Bronchial epithelial cell (primary cell): ENCODE measurements at regions not wholly inside any gene's neighbourhood (a gene's known extent, or its start where the extent isn't known, plus 50 kb on each side); places are given as distances from the start of the nearest gene placed in this dataset.

ENCODE experiments used
- DNase-seq: peaks from one replicate; pipeline ENCODE4 v3.0.0-alpha.2; 2010; ENCODE audit warnings: low read depth
- FAIRE-seq: peaks from 2 replicates; lab custom pipeline; 2011; peaks lifted over from hg19 to GRCh38; lab: Jason Lieb, UNC
- H3K27me3 ChIP-seq: 2 replicates; pipeline ENCODE4 v1.5.1; 2011; ENCODE audit warnings: low read length; ENCODE audit not compliant: control insufficient read depth, insufficient read depth
- H3K36me3 ChIP-seq: 2 replicates; pipeline ENCODE4 v1.5.1; 2011; ENCODE audit warnings: low read length; ENCODE audit not compliant: control insufficient read depth, insufficient read depth
- H3K4me3 ChIP-seq: 2 replicates; pipeline ENCODE4 v1.5.1; 2011; ENCODE audit warnings: mild to moderate bottlenecking, low read depth, low read length, control low read depth
- CTCF ChIP-seq: IDR thresholded peaks from 2 replicates; pipeline ENCODE4 v1.5.1; 2011; ENCODE audit warnings: mild to moderate bottlenecking, moderate library complexity, low read length, control low read depth, inconsistent platforms; ENCODE audit not compliant: insufficient read depth, severe bottlenecking

GRCh38 chr7:25553580-25554291 lies 325.4 kb upstream of the NPVF start:
- Histone ChIP-seq H3K4me3 (no peak overlapping the region), H3K36me3 (no peaks in the 10 kb centered on the region), H3K27me3 (no peaks in the 10 kb centered on the region)
- DNase-seq (no peak), FAIRE-seq (no peak)
- TF ChIP-seq CTCF = no peak

GRCh38 chr7:25557379-25557917 lies 329.2 kb upstream of the NPVF start:
- Histone ChIP-seq H3K4me3 (no peak overlapping the region), H3K36me3 (no peaks in the 10 kb centered on the region), H3K27me3 (no peaks in the 10 kb centered on the region)
- DNase-seq (no peak), FAIRE-seq (no peak)
- TF ChIP-seq CTCF = no peak

DNA sequence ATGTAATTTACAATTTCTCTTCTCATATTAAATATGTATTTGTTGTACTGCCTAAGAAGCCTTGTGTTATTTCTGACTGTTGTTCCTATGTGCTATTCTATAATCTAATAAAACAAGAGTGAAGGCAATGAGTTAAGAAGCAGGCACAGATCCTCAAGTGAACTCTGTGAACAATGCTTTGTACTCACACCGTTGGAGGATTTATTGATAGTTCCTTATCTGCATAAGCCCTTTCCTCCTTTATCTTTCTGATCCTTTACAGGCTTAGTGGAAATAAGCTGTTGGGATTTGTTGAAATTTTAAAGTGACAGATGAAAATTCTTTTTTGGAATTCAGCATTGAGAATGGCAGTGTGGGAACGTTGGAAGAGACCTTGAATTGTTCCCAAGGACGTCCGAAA lies 329.6 kb upstream of the NPVF start:
- no peaks in the 10 kb centered on the region for H3K27me3 ChIP-seq
- FAIRE-seq (no peak), DNase-seq (no peak)
- H3K4me3 ChIP-seq = no peak overlapping the region
- no peak for TF ChIP-seq CTCF
- H3K36me3 ChIP-seq = no peaks in the 10 kb centered on the region

DNA sequence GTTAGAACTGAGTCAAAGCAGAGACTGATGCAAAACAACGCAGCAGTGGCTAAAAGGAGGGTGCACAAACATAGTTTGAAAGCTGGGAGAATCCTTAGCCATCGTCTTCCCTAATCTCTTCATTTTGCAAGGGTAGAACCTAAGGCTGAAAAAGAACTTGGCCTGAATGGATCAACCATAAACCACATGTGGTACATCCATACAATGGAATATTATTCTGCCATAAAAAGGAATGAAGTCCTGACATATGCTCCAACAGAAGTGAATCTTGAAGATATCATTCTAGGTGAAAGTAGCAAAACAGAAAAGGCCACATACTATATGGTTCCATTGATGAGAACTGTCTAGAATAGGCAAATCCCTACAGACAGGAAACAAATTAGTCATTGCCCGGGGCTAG lies 330.3 kb upstream of the NPVF start:
- Histone ChIP-seq H3K4me3 (no peak overlapping the region), H3K36me3 (no peaks in the 10 kb centered on the region), H3K27me3 (no peaks in the 10 kb centered on the region)
- no peak for TF ChIP-seq CTCF
- FAIRE-seq (no peak), DNase-seq (no peak)

GRCh38 chr7:25559581-25560367 lies 331.5 kb upstream of the NPVF start:
- Histone ChIP-seq H3K27me3 (no peaks in the 10 kb centered on the region), H3K36me3 (no peaks in the 10 kb centered on the region), H3K4me3 (no peak overlapping the region)
- no peak for TF ChIP-seq CTCF
- FAIRE-seq = peak; percentile 7
- no peak for DNase-seq
